KG1 (cell line): ENCODE measurements at regions not wholly inside any gene's neighbourhood (a gene's known extent, or its start where the extent isn't known, plus 50 kb on each side); places are given as distances from the start of the nearest gene placed in this dataset.
A peak's percentile ranks its signal among the peaks of the same experiment; 100 is the strongest.

ENCODE experiments used
- DNase-seq: peaks from one replicate; lab custom pipeline; 2025; lab: John Stamatoyannopoulos, UW

GRCh38 chr3:72055436-72055835 lies 270.5 kb upstream of the PROK2 start:
- DNase-seq, result no peak

GRCh38 chr3:72054976-72055375 lies 270.0 kb upstream of the PROK2 start:
- no peak for DNase-seq

GRCh38 chr3:72052841-72053409 lies 268.0 kb upstream of the PROK2 start:
- DNase-seq, result no peak

- DNase-seq, result no peak
Measured at GRCh38 chr3:72050771-72051170, 265.8 kb upstream of the PROK2 start.

GRCh38 chr3:72050048-72050632 lies 265.2 kb upstream of the PROK2 start:
- DNase-seq, result no peak

GRCh38 chr3:72049300-72049699 lies 264.4 kb upstream of the PROK2 start:
- no peak for DNase-seq

GRCh38 chr3:72048873-72049272 lies 263.9 kb upstream of the PROK2 start:
- no peak for DNase-seq

- no peak for DNase-seq
Measured at GRCh38 chr3:72047221-72047871, 262.4 kb upstream of the PROK2 start.

GRCh38 chr3:72044231-72044855 lies 259.4 kb upstream of the PROK2 start:
- no peak for DNase-seq

- DNase-seq, result no peak
Measured at GRCh38 chr3:72043204-72044133, 258.5 kb upstream of the PROK2 start.

GRCh38 chr3:72042397-72043203 lies 257.7 kb upstream of the PROK2 start:
- peak; percentile 53 for DNase-seq

- DNase-seq, result no peak
Measured at GRCh38 chr3:72041511-72041910, 256.6 kb upstream of the PROK2 start.

- no peak for DNase-seq
Measured at GRCh38 chr3:72041076-72041475, 256.1 kb upstream of the PROK2 start.

GRCh38 chr3:72039677-72040076 lies 254.7 kb upstream of the PROK2 start:
- no peak for DNase-seq

GRCh38 chr3:72036899-72037298 lies 252.0 kb upstream of the PROK2 start:
- DNase-seq, result no peak

GRCh38 chr3:72035606-72036005 lies 250.7 kb upstream of the PROK2 start:
- no peak for DNase-seq

- DNase-seq, result no peak
Measured at GRCh38 chr3:72034986-72035385, 250.0 kb upstream of the PROK2 start.

GRCh38 chr3:72033666-72034428 lies 248.9 kb upstream of the PROK2 start:
- no peak for DNase-seq

- no peak for DNase-seq
Measured at GRCh38 chr3:72032441-72033135, 247.6 kb upstream of the PROK2 start.

GRCh38 chr3:72031581-72031980 lies 246.6 kb upstream of the PROK2 start:
- DNase-seq, result no peak
